Esophagus muscularis mucosa (tissue), 4 donors: ENCODE measurements at regions not wholly inside any gene's neighbourhood (a gene's known extent, or its start where the extent isn't known, plus 50 kb on each side); places are given as distances from the start of the nearest gene placed in this dataset.

ENCODE experiments used
- DNase-seq: peaks from one replicate; pipeline ENCODE4 v3.0.0-alpha.2; 2017; ENCODE audit errors: extremely low spot score
- H3K27ac ChIP-seq, 4 donors: fragments of 200-600 bp; sonication (generic); replicated peaks in 1 of 4; 1 replicate in 3 of 4; 2 replicates in 1 of 4; pipeline ENCODE4 v1.5.1; 2016 to 2019; ENCODE audit warnings: mild to moderate bottlenecking in 1 of 4
- H3K27me3 ChIP-seq, 4 donors: fragments of 200-600 bp; sonication (generic); one replicate each; pipeline versions ENCODE4 v1.5.1 to v1.6.0; 2016 to 2019
- H3K36me3 ChIP-seq, 4 donors: fragments of 200-600 bp; sonication (generic); one replicate each; pipeline ENCODE4 v1.5.1; 2016 to 2019
- H3K4me1 ChIP-seq, 4 donors: fragments of 200-600 bp; sonication (generic); one replicate each; pipeline ENCODE4 v1.5.1; 2016 to 2019
- H3K4me3 ChIP-seq, 4 donors: fragments of 200-600 bp; sonication (generic); 1 replicate in 2 of 4; 2 replicates in 2 of 4; pipeline ENCODE4 v1.5.1; 2016 to 2019; ENCODE audit warnings: mild to moderate bottlenecking in 4 of 4, moderate library complexity in 1 of 4
- H3K9me3 ChIP-seq, 4 donors: fragments of 200-600 bp; sonication (generic); 1 replicate in 3 of 4; 2 replicates in 1 of 4; pipeline ENCODE4 v1.5.1; 2016 to 2019
- CTCF ChIP-seq, 3 experiments: fragments of 200-600 bp in 2 of 3; fragments of 450-650 bp in 1 of 3; sonication (generic) in 2 of 3; IDR thresholded peaks; one replicate each; pipeline ENCODE4 v1.5.1; 2017 to 2019; ENCODE audit warnings: antibody characterized with exemption in 3 of 3, mild to moderate bottlenecking in 2 of 3, moderate library complexity in 1 of 3
- EP300 ChIP-seq: sonication (generic); formaldehyde crosslinking; IDR thresholded peaks from one replicate; pipeline ENCODE4 v1.6.1; 2017; ENCODE audit warnings: antibody characterized with exemption
- POLR2A ChIP-seq: fragments of 450-650 bp; IDR thresholded peaks from one replicate; pipeline ENCODE4 v1.6.1; 2017; ENCODE audit warnings: antibody characterized with exemption, moderate library complexity, mild to moderate bottlenecking, low read depth
- POLR2AphosphoS5 ChIP-seq, 2 donors: sonication (generic); formaldehyde crosslinking; IDR thresholded peaks; one replicate each; pipeline ENCODE4 v1.6.1; 2017; ENCODE audit warnings: antibody characterized with exemption in 2 of 2
- WGBS: methylation state at CpG from one replicate; pipeline ENCODE4 v1.1.5; 2018; 5-methylcytosine and 5-hydroxymethylcytosine counted together
- intact Hi-C: fragments of 100-400 bp; cut with DNase I; formaldehyde crosslinking; loops from one replicate; pipeline ENCODE4 v1.15.1; 2023

- Histone ChIP-seq H3K9me3 (peaks cover 0 to 6% (median under 1%) of the 10 kb centered on the region in 4 donors), H3K4me1 (peaks cover 0 to 4% (median 4%) of the 10 kb centered on the region in 4 donors), H3K27me3 (peaks cover 0 to 12% (median 0%) of the 10 kb centered on the region in 4 donors), H3K4me3 (no peak overlapping the region), H3K27ac (no peak overlapping the region), H3K36me3 (no peaks in the 10 kb centered on the region)
- no peak for TF ChIP-seq POLR2A
- TF ChIP-seq POLR2AphosphoS5 (IDR thresholded peaks at IDR 0.05): no peak
- TF ChIP-seq CTCF (IDR thresholded peaks at IDR 0.05): no peak
- TF ChIP-seq EP300: no peak
- no peak for DNase-seq
- 87% methylated on average over 5 of the region's 5 CpGs for WGBS
- intact Hi-C loops: no loop called here
Observed at GRCh38 chr12:115507560-115507889, 770.0 kb downstream of the MED13L start.

GRCh38 chr12:115506822-115507559 is 770.5 kb downstream of the MED13L start:
- Histone ChIP-seq H3K36me3 (no peaks in the 10 kb centered on the region), H3K4me3 (no peak overlapping the region), H3K27ac (no peak overlapping the region), H3K27me3 (peaks cover 0 to 12% (median 0%) of the 10 kb centered on the region in 4 donors), H3K4me1 (peaks cover 0 to 4% (median 4%) of the 10 kb centered on the region in 4 donors), H3K9me3 (peaks cover 0 to 5% (median 0%) of the 10 kb centered on the region in 4 donors)
- intact Hi-C loops: no loop called here
- no peak for DNase-seq
- no peak for TF ChIP-seq EP300
- TF ChIP-seq POLR2A: no peak
- no peak for TF ChIP-seq POLR2AphosphoS5 (IDR thresholded peaks at IDR 0.05)
- TF ChIP-seq CTCF (IDR thresholded peaks at IDR 0.05): no peak
- 82% methylated on average over 5 of the region's 5 CpGs for WGBS

GRCh38 chr12:115504306-115505290 is 772.9 kb downstream of the MED13L start:
- no peak for DNase-seq
- no peaks in the 10 kb centered on the region for H3K27me3 ChIP-seq
- peaks cover 0 to 4% (median 4%) of the 10 kb centered on the region in 4 donors for H3K4me1 ChIP-seq
- no peaks in the 10 kb centered on the region for H3K36me3 ChIP-seq
- peak overlapping the region in 1 of 4 donors; percentile 11 for H3K27ac ChIP-seq
- no peak overlapping the region for H3K4me3 ChIP-seq
- intact Hi-C loops: no loop called here
- H3K9me3 ChIP-seq: peaks cover 0 to 5% (median 0%) of the 10 kb centered on the region in 4 donors
- no peak for TF ChIP-seq CTCF (IDR thresholded peaks at IDR 0.05)
- TF ChIP-seq POLR2AphosphoS5 (IDR thresholded peaks at IDR 0.05): no peak
- TF ChIP-seq EP300: no peak
- no peak for TF ChIP-seq POLR2A
- 71% methylated on average over 15 of the region's 16 CpGs for WGBS

GRCh38 chr12:115500872-115501271 is 776.6 kb downstream of the MED13L start:
- WGBS: 72% methylated on average over 4 of the region's 4 CpGs
- DNase-seq: no peak
- Histone ChIP-seq H3K36me3 (no peaks in the 10 kb centered on the region), H3K27ac (no peak overlapping the region), H3K4me3 (no peak overlapping the region), H3K4me1 (peaks cover 0 to 4% (median 0%) of the 10 kb centered on the region in 4 donors), H3K9me3 (peaks cover 0 to 5% (median 0%) of the 10 kb centered on the region in 4 donors), H3K27me3 (no peaks in the 10 kb centered on the region)
- TF ChIP-seq POLR2A: no peak
- no peak for TF ChIP-seq CTCF (IDR thresholded peaks at IDR 0.05)
- no peak for TF ChIP-seq POLR2AphosphoS5 (IDR thresholded peaks at IDR 0.05)
- TF ChIP-seq EP300: no peak
- intact Hi-C loops: no loop called here
